Transverse colon (tissue), 4 donors: ENCODE measurements at regions not wholly inside any gene's neighbourhood (a gene's known extent, or its start where the extent isn't known, plus 50 kb on each side); places are given as distances from the start of the nearest gene placed in this dataset.

ENCODE experiments used
- POLR2A ChIP-seq: fragments of 450-650 bp; IDR thresholded peaks from one replicate; pipeline ENCODE4 v1.6.1; 2016; ENCODE audit warnings: antibody characterized with exemption, mild to moderate bottlenecking, moderate library complexity
- POLR2AphosphoS5 ChIP-seq, 3 donors: sonication (generic); formaldehyde crosslinking; IDR thresholded peaks; one replicate each; pipeline ENCODE4 v1.6.1; 2016; ENCODE audit warnings: antibody characterized with exemption in 3 of 3
- TF ChIP-seq, protein P1 (sequence below), 5 experiments: fragments of 200-600 bp in 3 of 5; fragments of 450-650 bp in 2 of 5; sonication (generic) in 3 of 5; IDR thresholded peaks; 1 replicate in 2 of 5; 2 replicates in 3 of 5; pipeline ENCODE4 v1.5.1; 2016 to 2017; ENCODE audit warnings: antibody characterized with exemption in 5 of 5, inconsistent platforms in 3 of 5, mild to moderate bottlenecking in 2 of 5, moderate library complexity in 1 of 5

GRCh38 chr5:44983006-44983405 lies 174.3 kb downstream of the MRPS30 start:
- TF ChIP-seq, protein P1, sequence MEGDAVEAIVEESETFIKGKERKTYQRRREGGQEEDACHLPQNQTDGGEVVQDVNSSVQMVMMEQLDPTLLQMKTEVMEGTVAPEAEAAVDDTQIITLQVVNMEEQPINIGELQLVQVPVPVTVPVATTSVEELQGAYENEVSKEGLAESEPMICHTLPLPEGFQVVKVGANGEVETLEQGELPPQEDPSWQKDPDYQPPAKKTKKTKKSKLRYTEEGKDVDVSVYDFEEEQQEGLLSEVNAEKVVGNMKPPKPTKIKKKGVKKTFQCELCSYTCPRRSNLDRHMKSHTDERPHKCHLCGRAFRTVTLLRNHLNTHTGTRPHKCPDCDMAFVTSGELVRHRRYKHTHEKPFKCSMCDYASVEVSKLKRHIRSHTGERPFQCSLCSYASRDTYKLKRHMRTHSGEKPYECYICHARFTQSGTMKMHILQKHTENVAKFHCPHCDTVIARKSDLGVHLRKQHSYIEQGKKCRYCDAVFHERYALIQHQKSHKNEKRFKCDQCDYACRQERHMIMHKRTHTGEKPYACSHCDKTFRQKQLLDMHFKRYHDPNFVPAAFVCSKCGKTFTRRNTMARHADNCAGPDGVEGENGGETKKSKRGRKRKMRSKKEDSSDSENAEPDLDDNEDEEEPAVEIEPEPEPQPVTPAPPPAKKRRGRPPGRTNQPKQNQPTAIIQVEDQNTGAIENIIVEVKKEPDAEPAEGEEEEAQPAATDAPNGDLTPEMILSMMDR (IDR thresholded peaks at IDR 0.05): no peak
- no peak for TF ChIP-seq POLR2AphosphoS5 (IDR thresholded peaks at IDR 0.05)
- no peak for TF ChIP-seq POLR2A
